T-helper 1 cell (primary cell): ENCODE measurements at regions not wholly inside any gene's neighbourhood (a gene's known extent, or its start where the extent isn't known, plus 50 kb on each side); places are given as distances from the start of the nearest gene placed in this dataset.
"Not testable (repeated sequence)": the region's sequence is repeated elsewhere in the genome, so short reads cannot be mapped to it uniquely, and the experiment has no call there.

Experiments
- DNase-seq, 5 donors: peaks; one replicate each; pipeline ENCODE4 v3.0.0-alpha.2; 2012 to 2020

DNA sequence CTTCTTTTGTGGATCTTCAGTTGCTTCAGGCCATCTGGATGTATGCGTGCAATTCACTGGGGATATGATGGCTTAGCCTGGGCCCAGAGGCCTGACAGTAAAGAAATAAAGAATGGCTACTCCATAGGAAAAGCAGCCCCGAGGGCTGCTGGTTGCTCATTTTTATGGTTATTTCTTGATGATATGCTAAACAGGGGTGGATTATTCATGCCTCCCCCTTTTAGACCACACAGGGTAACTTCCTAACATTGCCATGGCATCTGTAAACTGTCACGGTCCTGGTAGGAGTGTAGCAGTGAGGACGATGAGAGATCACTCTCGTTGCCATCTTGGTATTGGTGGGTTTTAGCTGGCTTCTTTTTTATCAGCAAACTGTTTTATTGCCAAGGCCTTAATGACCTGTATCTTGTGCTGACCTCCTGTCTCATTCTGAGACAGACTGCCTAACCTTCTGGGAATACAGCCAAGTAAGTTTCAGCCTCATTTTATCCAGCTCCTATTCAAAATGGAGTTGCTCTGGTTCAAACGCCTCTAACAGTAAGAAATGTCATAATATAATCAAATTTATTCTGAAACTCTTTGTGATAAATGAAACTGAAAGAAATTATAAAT lies 60.5 kb downstream of the DSEL start:
- no peak for DNase-seq

DNA sequence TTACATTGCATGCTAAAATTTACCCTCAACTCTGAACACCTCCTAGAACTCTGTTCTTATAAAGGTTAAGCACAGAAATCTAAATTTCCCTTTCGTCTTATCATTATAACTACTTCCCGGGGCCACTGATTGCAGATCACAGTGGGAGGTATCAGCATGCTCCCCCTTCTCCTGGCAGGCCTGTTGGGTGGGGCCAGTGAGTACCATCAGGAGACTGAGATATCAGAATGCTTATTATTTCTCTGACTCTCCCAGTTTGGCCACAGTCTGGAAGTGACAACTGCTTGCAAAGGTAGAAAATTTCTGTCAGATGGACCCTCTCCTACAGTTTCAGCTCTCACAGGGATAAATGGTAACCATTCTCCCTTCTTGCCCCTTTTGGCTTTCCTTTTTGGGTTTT lies 62.6 kb downstream of the DSEL start:
- DNase-seq = no peak

DNA sequence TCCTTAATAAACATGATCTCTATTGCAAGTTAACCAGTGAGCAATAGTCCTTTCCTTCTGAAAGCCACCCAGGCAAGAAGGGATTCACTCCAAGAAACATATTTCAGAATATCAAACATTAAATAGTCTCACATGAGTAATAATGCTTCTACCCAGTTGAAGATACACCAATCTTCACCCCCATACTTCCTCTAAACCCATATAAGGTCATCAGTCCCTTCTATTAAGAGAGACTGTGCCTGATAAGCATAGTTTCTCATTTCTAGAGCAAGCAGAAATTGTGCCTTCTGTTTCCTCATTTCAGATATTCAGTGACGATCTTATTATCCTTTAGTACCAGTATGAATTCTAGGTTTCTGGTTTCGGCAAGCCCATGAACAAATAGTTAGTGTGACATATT lies 64.6 kb downstream of the DSEL start:
- no peak for DNase-seq

DNA sequence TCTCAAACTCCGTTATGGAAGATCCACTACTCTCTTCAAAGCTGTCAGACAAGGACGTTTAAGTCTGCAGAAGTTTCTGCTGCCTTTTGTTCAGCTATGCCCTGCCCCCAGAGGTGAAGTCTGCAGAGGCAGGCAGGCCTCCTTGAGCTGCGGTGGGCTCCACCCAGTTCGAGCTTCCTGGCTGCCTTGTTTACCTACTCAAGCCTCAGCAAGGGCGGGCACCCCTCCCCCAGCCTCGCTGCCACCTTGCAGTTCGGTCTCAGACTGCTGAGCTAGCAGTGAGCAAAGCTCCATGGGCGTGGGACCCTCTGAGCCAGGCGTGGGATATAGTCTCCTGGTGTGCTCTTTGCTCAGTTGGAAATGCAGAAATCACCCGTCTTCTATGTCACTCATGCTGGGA lies 65.4 kb downstream of the DSEL start:
- not testable (repeated sequence) for DNase-seq

DNA sequence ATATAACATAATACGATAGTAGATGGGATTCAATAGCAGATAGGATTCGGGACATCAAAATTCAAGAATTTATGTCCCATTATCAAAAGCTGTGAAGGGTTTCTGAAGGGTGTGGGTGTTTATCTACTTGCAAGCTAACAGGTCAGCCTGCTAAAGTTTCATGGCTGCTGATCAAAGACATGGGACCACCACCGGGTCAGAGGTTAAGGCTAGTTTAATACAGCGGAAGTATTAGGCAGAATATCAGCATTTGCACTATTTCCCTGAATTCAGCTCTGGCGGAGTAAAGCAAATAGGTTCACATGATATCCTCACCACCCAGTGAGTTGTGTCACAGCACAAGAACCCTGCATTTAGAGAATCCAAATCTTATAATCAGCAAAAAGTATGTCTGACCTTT lies 82.5 kb downstream of the DSEL start:
- no peak for DNase-seq

DNA sequence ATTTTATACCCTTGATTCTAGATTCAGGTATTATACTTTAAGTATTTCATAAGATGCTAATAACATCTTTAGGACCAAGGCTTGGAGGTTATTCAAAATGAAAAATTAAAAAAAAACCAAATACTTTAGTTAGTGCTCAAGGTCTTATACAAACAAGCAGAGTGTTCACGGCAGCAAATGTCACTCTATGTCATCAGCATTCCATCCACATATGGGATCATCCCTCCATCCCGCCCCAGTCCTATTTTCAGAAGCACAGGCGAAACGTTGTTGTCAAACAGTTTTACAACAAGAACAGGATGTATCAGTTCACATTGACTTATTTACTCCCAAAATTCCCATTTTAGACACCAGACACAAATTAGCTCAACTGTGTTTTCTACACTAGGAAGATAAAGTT lies 83.7 kb downstream of the DSEL start:
- no peak for DNase-seq

DNA sequence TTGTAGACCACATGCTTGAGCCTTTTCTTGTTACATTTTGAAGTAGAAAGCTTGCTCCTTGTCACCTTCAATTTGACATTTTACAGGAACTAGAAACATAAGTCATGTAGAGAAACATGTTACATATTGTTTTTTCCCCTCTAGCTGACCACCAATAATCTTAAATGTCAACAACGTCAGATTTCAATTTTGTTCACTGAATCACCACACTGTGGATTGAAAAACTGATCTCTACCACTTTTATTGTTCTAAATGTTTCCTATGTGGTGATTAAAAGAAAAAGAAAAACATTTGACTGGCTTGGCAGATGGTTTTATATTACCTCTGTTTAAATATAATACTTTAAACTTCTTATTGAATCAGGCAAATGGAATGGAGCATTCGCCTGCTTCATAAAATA lies 87.7 kb downstream of the DSEL start:
- DNase-seq = no peak

DNA sequence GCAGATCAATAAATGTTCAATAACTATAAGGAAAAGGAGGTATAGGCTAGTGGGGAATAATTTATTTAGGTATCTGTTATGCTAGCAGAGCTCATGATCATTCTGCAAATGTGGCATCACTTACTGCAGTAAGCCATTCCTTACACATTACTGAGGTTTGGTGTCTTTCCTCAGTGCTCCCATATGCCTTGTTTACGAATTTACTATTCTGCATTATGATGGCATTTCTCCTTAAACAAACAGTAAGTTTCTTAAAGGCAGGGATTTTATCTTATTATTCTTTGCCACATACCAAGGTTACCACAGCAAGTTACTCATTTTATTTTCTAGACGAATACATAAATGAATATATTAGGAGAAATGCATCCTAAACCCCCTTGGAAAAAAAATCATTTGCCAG lies 88.4 kb downstream of the DSEL start:
- no peak for DNase-seq

DNA sequence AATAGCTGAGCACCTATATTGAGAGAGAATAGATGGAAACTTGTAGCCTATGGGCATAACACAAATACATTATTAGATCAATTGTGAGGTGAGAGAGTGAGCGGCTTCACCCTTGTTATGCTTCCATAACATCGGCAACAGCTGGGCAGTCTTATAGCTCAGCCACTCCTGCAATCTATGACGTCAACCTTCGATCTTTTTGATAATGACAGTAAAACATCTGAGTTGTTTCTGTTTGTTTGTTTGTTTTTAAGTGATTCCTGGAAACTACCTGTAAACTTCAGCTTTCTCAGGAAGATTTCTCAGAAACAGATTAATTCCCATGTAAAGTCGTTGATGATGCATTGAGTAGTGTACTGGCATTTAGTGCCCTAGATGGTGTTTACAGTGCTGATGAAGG lies 90.0 kb downstream of the DSEL start:
- DNase-seq = no peak

DNA sequence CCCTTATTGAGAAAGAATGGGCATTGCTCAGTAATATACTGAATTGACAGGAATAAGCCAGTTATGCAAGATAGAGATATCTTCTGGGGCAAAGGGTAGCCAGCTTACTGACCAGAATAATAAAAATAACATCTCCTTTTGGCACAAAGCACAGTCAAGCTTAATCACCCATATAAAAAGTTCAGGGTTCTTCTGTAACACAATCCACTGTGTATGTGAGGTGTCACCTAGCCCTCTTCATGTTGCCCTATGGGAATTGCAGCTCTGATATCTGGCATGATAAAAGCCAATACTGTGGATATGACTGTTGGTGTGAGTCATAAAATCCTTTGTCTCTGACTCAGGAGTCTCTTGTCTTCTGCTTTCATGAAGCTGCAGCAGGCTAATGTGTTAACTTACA lies 90.8 kb downstream of the DSEL start:
- no peak for DNase-seq

DNA sequence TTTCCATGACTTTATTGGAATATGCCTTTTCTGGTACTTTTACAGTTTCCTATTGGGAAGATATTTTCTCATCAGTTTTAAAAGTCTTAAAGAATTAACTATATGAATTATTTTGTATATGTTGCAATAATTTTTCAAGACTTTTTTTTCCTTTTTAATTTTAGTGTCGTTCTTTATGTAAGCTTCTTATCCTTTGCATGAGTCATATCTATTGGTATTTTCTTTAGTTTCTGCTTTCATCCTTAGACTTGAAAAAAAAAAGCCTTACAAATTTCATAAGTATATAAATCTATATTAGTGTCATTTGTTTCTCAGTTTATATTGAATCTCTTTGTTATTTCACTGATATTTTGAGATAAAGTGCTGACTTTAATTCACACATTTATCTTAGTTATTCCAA lies 94.9 kb downstream of the DSEL start:
- DNase-seq = no peak

DNA sequence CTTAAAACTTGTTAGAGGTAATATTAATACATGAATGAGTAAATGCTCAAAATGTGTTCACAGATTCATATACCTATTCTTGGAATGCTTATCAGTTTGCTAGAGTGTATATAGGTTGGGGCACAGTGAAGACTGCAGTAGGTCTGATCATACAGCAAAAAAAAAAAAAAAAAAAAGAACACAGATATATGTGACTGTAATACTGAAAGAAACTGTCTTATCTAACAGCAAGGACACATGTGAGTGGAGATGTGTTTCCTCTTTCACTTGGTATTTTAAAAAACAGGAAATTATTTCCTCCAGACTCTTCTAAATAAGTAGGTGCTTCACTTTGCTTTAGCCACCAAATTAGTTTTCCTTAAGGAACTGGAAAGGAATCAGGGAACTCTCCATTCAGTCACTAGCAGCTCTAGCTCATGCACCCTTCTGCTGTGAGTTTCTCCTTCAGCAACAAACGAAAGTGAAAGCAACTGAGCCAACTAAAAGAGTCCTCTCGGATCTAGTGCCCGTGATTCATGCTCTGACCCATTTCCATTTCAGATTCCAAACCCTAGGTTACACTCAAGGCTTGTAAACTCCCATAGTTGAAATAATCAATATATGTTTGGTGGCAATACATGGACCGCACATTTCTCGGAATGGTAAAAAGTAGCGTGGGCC lies 98.5 kb downstream of the DSEL start:
- peak in 3 of 5 donors; percentile 1 to 54 (median 1) for DNase-seq

DNA sequence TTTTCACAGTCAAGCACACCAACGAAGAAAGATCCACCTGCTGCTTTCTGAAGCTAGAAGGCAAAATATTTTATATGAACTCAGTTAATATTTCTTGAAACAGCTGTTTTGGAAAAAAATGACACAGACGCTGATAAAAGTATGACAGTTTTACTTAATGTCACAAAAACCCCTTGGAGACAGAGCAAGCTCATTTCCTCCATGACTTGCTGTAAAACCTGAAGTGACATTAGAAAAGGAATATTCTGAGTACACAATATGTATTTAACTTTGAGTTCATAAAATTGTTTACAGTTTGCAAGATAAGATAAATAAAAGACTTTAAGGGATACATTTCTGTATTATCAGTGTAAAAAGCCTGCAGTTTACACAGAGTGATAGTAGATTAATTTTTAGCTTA lies 105.4 kb downstream of the DSEL start:
- DNase-seq = no peak

DNA sequence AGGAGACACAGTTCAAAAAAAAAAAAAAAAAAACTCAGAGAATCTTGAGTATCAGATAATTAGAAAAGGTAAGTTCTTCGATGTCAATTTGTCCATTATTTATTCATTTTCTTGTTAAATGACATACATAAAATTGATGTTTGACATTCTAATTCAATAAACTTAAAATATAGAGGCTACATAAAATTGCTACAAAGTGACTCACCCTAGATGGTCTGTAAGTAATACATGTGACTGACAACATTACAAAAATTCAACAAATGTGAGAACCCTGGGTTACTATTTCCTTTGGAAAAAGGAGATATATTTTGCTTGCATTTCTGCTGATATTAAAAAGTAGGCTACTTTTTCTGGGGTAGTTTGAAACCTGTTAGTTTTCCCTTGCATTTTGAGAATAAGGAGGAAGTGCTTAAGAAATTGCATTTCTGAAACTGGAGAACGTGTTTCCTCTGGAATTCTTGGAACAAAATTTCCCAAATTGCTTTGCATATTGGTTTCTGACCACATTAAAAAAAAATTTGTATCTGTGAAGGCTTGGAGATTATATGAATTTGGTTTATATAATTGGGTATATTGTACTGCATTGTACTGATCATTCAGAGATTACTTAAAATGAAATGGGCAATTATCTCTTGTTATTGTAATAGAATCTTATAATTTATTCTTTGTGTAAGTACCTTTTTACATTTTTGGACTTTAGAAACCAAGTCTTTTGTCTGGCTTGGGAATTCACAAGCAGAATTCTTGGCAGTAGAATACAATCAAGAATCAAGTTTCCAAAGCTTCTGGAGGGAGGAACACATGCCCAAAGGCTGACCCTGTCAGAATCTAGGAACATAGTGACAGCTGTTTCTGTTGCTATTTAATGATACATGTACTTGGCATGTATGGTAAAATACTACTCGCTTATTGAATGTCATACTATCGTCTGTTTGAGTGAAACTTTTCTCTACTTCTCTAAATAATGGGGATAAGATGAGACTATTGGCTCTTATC lies 106.1 kb downstream of the DSEL start:
- DNase-seq = no peak

DNA sequence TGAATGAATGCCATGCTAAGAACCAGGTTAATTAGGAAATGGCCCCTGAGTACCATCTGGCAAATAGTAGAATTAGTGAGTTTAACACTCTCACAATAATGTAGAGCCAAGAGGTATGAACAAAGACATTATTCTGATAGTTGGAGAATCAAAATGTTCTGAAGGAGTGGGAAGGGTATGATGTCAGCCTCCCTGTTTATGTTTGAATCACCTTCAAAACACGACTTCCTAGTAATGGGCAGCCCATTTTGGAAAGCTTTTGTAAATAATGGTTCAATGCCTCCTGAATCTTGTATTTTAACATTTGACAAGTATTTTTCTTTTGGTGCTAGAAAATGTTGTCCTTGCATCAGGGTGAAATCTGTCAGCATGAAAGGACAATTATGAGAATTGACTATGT lies 108.3 kb downstream of the DSEL start:
- no peak for DNase-seq

DNA sequence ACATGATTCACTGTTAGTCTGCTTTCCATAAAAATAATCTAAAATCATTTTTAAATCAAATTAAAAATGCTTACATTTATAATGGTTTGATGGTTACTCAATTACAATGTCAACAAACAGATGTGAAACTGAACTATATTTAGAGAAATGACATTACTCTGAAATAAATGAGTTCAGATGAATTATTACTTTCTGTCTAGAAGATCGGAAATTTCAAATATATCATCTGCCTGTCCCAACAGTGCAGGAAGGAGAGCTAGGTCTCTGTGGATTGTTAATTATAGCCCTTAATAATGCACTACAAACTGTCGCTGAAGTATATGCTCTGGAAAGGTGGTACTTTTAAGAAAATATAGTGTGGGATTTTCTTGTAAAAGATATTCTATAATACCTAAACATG lies 109.8 kb downstream of the DSEL start:
- no peak for DNase-seq

DNA sequence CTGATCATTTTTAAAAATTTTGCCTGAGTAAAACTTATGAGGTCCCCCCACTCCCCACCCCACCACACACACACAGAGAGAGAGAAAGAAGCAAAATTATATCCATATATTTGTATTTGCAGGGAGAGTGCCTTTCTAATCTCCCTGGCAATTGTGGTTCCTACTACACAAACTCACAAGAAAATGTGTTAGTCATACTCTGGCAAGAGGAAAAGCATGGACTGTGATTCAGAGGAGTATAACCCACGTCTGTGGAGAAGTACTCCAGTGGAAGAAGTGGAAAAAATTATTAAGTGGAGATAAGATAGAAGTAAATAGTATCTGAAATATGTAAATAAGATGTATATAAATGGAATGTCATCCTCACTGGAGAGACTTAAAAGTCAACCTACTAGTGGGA lies 114.0 kb downstream of the DSEL start:
- DNase-seq = no peak

DNA sequence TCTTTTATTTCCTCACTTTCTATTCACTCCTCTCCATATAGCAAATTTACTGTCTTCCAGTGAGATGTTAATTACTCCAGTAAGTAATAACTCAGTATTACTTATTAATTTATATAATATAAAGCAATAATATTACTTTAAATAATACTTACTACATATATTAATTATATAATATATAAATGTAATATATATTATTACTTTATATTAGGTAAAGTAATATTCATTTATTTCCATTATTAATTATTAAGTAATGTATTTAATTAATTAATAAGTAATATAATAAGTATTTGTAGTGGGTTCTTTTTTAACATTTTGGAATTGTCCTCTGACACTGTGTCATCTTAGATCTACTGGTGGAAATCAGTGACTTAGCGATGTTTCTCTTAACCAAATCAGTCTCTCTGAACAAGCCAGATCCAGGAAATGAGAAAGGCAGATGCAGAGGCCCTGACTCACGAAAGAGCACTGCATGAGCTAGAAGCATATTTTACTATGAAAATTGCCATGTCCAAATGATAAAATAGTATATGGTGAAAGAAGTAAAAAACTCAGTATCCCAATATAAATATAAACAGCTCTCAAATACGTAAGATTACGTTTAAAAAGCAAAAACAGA lies 115.9 kb downstream of the DSEL start:
- DNase-seq = no peak

DNA sequence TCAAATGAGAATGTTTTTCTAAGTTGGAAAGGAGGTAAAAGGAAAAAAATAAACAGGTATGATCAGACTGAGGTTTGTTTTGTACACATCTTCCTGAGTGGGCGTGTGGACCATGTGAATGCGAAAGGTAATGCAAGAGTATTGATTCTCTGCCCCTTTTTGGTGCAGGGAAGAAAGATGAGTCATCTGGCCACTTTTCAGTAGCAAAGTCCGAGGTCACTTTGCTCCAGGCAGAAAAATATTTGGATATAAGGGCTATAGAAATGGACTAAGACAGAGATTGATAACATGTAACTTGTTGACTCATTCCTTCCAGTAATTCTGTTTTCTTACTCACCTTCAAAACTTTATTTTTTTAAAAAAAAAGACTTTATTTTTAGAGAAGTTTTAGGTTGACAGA lies 130.5 kb downstream of the DSEL start:
- DNase-seq = no peak

DNA sequence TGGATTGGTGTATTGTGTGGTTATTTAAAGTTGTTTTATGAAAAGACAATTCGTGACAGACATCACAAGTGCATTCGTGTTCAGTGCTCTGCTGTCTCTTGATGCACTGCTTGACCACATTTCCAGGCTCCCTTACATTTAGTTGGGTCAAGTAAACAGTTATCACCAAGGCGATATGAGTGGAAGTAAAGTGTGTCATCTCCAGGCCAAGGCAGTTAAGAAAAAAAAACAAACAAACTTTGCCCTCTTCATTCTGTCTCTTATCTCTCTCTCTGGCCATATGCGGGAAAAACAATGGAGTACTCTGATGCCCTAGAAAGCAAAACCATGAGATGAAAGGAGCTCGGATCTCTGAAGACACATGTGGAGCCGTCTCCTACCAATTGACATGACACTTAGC lies 131.1 kb downstream of the DSEL start:
- DNase-seq = no peak

DNA sequence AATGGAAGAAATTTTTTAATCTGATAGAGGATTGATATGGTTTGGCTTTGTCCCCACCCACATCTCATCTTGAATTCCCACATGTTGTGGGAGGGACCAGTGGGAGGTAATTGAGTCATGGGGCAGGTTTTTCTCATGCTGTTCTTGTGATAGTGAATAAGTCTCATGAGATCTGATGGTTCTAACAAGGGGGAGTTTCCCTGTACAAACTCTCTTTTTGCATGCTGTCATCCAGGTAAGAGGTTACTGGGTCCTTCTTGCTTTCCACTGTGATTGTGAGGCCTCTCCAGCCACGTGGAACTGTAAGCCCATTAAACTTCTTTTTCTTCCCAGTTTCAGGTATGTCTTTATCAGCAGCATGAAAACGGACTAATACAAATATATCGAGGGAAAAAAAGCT lies 132.5 kb downstream of the DSEL start:
- not testable (repeated sequence) for DNase-seq

DNA sequence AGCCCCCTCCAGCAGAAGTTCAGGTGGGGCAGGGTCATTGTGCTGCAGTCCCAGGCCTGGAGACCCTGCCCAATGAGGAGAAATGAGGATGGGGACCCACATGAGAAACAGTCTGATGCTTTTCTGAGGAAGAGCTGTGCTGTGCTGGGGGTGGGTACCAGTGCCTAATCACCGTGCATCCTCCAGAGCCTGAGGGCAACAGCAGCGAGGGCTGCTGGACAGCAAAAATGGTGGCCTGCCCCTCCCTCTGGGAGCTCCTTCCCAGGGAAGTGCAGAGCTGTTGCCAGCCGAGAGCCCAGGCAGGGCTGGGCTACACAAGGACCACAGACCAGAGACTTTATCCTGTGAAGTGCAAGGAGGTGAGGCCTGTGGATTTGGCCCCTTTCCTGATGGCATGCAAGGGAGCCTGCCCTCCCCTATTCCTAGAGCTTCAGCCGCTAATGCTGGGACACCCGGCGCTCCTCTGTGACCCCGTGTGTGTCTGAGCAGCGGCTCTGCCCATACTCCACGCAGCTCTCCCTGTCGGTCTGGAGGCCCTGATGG lies 134.8 kb downstream of the DSEL start:
- DNase-seq = no peak

DNA sequence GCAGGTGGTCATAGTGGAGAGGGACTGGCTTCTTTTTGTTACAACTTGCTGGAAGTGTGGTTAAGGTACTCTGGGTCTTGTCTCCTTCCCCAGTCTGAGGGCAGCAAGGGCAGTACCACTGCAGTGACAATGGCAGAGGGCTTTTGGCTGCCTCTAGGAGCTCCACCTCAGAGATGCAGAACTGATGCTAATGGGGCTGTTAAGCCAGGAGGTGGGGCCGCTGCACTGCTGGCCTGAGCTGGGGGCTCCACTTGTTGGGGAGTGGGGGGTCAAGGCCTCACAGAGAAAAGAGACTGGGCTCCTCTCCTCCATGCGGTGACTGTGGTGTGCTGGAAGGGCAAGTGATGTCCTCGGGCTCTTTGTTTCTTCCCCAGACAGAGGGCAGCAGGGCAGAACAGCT lies 135.7 kb downstream of the DSEL start:
- DNase-seq = no peak
